HG03196 (cell line): ENCODE measurements at regions not wholly inside any gene's neighbourhood (a gene's known extent, or its start where the extent isn't known, plus 50 kb on each side); places are given as distances from the start of the nearest gene placed in this dataset.
A peak's percentile ranks its signal among the peaks of the same experiment; 100 is the strongest.

Source experiments
- ATAC-seq: cut with Tn5 transposase; IDR thresholded peaks from one replicate; pipeline ENCODE4 v1.9.1; 2021; ENCODE audit not compliant: unreplicated experiment

- ATAC-seq: no peak
Measured at GRCh38 chr1:221801773-221802516, 60.1 kb upstream of the DUSP10 start.

- ATAC-seq: no peak
Measured at GRCh38 chr1:221801251-221801661, 59.4 kb upstream of the DUSP10 start.

DNA sequence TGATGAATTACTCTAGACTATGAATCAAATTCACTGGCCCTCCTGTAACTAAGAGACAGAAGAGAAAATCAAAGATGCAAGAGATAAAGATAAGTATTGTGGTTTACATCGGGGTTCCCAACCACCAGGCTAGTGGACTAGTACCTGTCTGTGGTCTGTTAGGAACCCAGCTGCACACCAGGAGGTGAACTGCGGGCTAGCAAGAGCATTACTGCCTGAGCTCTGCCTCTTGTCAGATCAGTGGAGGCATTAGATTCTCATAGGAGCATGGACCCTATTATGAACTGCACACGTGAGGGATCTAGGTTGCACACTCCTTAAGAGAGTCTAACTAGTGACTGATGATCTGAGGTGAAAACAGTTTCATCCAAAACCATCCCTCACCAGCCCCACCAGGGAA, 58.9 kb upstream of the DUSP10 start:
- ATAC-seq: no peak

GRCh38 chr1:221797506-221797905, 55.6 kb upstream of the DUSP10 start:
- no peak for ATAC-seq

- no peak for ATAC-seq
Measured at GRCh38 chr1:221796700-221797099, 54.8 kb upstream of the DUSP10 start.

GRCh38 chr1:221795380-221795779, 53.5 kb upstream of the DUSP10 start:
- ATAC-seq: no peak

GRCh38 chr1:221794935-221795334, 53.0 kb upstream of the DUSP10 start:
- ATAC-seq: no peak

DNA sequence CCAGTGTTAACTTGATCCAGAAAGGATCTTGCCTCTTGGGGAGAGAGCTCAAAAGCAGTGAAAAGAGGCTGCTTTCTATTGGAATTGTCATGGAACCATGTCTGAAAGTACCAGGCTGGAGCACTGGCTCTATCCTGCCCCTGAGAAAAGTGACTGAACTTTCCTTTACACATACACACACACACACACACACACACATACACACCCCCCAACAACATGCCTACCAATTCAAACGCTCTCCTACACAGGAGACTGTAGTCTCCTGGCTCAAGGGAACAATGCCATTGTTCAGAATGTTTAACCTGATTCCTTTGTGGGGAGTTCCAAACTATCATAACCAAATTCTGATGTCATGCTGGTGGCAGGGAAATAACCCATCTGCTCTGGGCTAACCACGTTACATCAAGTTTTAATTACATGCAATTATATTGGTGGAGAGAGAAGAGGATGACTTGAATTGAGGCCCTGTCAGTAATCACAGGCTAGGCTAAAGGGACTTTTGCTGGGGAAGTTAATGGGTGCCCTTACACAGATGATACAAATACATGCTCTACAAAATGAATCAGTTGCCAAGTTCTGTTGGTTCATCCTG, 52.3 kb upstream of the DUSP10 start:
- peak; percentile 63 for ATAC-seq

DNA sequence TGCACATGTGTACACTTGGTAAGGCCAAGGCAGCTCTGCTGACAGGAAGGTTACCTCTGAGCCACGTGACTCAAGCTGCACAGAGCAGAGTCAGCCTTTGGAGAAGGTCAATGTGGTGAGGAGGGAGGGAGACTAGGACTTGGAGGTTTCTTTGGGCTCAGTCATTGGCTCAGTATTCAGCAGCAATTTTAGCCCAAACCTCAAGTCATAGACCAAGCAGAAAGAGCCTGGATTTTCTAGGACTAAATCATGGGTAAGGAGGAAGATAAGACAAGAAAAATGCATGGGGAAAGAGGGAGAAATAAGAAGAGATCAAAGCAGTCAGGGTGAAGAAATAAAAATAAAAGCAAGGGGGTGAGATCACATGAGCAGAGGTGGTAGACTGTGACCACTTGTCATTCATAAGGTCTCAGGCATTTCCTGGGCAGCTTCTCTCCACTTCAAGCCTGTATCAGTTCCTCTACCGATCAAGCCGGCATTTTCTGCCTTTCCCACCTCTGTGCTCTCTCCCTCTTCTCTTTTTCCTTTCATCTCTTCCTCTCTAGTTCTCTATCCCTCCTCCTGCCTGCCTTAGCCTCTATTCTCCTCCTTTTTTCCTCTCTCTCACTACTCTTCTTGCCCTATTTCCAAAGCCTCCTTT, 51.7 kb upstream of the DUSP10 start:
- ATAC-seq: peak; percentile 80

GRCh38 chr1:221791846-221792245, 50.0 kb upstream of the DUSP10 start:
- ATAC-seq: no peak
